ENCODE measurements at regions not wholly inside any gene's neighbourhood (a gene's known extent, or its start where the extent isn't known, plus 50 kb on each side); places are given as distances from the start of the nearest gene placed in this dataset.

DNA sequence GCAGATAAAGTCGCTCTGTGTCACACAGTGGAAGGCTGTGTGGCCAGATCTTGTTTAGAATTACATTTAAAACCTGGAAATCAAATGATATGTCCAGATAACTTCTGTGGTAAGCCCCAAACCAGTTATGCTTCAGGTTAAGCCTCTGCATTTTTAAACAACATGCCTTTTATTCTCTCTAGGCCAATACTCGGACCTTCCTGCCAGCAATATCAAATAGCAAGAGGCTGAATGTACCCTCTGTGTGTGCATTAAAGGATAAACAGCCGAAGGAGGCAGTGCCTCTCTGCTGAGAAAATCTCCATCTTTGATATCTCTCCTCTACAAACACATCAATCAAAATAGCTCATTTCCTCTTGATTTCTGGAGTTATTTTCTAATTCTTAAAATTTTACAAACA is 67.1 kb upstream of the TMEM260 start:
- no peak for DNase-seq

GRCh38 chr14:56514663-56515371 is 64.8 kb upstream of the TMEM260 start:
- peak; percentile 21 to 61 (median 41) for DNase-seq

- no peak for DNase-seq
Measured at GRCh38 chr14:56515739-56516138, 63.9 kb upstream of the TMEM260 start.

- DNase-seq: peak in 1 of 3 donors; percentile 4
Measured at GRCh38 chr14:56522403-56522802, 57.2 kb upstream of the TMEM260 start.

DNA sequence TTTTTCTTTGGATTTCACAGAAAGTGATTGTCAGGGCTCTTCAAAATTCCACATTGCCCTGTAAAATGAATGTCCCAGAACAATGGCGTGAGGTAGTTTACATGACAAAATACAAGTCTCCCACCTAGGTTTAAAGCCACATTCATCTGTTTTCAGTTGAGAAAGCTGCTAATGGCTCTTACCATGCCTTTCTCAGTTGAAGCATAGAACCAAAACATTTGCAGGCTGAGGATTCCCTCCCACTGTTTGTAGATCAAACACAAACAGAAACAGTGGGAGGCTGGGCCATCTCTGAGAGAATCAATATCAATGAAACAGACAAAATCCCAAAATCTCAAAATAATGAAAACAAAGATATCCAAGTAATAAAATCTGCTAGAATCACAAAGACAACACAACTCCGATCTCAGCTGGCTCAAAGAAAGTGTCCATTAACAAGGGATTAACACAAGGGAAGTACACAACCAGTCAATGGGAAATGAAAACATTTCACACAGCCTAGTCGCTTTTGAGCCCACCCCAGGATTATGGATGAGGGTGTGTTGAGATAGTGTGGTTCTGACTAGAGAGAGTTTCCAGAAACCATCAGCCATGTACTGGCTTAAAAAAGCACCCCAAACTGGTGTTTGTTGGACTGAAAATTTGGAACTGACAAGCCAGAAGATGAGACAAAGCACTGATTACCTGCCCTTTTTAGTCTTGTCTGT is 54.5 kb upstream of the TMEM260 start:
- DNase-seq: no peak

- DNase-seq: no peak
Measured at GRCh38 chr14:56528927-56529326, 50.7 kb upstream of the TMEM260 start.

Measured in suppressor macrophage treated with lipopolysaccharide for 1 hour (primary cell).